ENCODE measurements at regions not wholly inside any gene's neighbourhood (a gene's known extent, or its start where the extent isn't known, plus 50 kb on each side); places are given as distances from the start of the nearest gene placed in this dataset.

GRCh38 chr9:118029425-118029824 is 325.2 kb downstream of the TLR4 start:
- no peak overlapping the region for H3K4me2 ChIP-seq (ENCODE audit: insufficient read depth, insufficient read length, low read length)
- H3K9me3 Mint-ChIP-seq: 0 out of 5 replicates have a peak, but pooled peaks cover 2 to 3% of the 10 kb centered on the region in 2 experiments

More at GRCh38 chr9:118029425-118029824, 325.2 kb downstream of the TLR4 start:
- H3K23ac ChIP-seq (ENCODE audit: insufficient read length, low read depth, low read length): no peak overlapping the region
- H3K9ac ChIP-seq (ENCODE audit: extremely low read depth, insufficient read length, low read length): no peak overlapping the region
- no peak overlapping the region for H3T11ph ChIP-seq (ENCODE audit: low read length)
- no peak overlapping the region for H2BK120ac ChIP-seq (ENCODE audit: low read depth, low read length, poor library complexity, severe bottlenecking)
- H3K4me1 ChIP-seq (ENCODE audit: insufficient read depth, low read length): no peaks in the 10 kb centered on the region
- TF ChIP-seq, protein P1, sequence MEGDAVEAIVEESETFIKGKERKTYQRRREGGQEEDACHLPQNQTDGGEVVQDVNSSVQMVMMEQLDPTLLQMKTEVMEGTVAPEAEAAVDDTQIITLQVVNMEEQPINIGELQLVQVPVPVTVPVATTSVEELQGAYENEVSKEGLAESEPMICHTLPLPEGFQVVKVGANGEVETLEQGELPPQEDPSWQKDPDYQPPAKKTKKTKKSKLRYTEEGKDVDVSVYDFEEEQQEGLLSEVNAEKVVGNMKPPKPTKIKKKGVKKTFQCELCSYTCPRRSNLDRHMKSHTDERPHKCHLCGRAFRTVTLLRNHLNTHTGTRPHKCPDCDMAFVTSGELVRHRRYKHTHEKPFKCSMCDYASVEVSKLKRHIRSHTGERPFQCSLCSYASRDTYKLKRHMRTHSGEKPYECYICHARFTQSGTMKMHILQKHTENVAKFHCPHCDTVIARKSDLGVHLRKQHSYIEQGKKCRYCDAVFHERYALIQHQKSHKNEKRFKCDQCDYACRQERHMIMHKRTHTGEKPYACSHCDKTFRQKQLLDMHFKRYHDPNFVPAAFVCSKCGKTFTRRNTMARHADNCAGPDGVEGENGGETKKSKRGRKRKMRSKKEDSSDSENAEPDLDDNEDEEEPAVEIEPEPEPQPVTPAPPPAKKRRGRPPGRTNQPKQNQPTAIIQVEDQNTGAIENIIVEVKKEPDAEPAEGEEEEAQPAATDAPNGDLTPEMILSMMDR (conservative IDR thresholded peaks at IDR 0.05): no peak
- H4K20me1 ChIP-seq (ENCODE audit: control insufficient read depth, insufficient read depth, insufficient read length): no peaks in the 10 kb centered on the region
- no peak overlapping the region for H3K14ac ChIP-seq (ENCODE audit: insufficient read depth, low read length)
- H4K91ac ChIP-seq (ENCODE audit: insufficient read length, low read depth, low read length): no peak overlapping the region
- no peak overlapping the region for H3K18ac ChIP-seq (ENCODE audit: insufficient read length, low read depth, low read length)
- H3K4ac ChIP-seq (ENCODE audit: low read depth, low read length): no peak overlapping the region
- no peak overlapping the region for H2BK20ac ChIP-seq (ENCODE audit: low read depth, low read length, poor library complexity, severe bottlenecking)
- H3K56ac ChIP-seq (ENCODE audit: insufficient read length, low read depth, low read length): no peak overlapping the region
- H3K27me3 ChIP-seq (ENCODE audit: insufficient read depth, low read length): no peaks in the 10 kb centered on the region
- Mint-ChIP-seq H3K27me3 (ENCODE audit: low read depth) (no peaks in the 10 kb centered on the region; the same call in none of the 2 replicates), H3K27ac (no peak overlapping the region), H3K4me1 (peaks cover 4% of the 10 kb centered on the region in 2 experiments; a peak in 3 of 4 replicates), H3K4me3 (no peak overlapping the region), H3K36me3 (ENCODE audit: insufficient read depth in 1 of 3, low read depth in 3 of 3) (no peaks in the 10 kb centered on the region)
- H3K79me2 ChIP-seq (ENCODE audit: insufficient read depth, low read length): no peaks in the 10 kb centered on the region
- no peaks in the 10 kb centered on the region for H3K9me3 ChIP-seq (ENCODE audit: control insufficient read depth, low read depth, low read length)
- no peak overlapping the region for H2AK5ac ChIP-seq (ENCODE audit: insufficient read length, low read length)
- no peak overlapping the region for H2BK15ac ChIP-seq (ENCODE audit: low read depth, low read length)
- H2BK12ac ChIP-seq (ENCODE audit: insufficient read length, low read depth, low read length): no peak overlapping the region
- H3K27ac ChIP-seq (ENCODE audit: insufficient read length, low read depth, low read length): no peak overlapping the region
- H4K8ac ChIP-seq (replicated peaks; ENCODE audit: insufficient read length, low read depth, low read length): no peak overlapping the region
- no peaks in the 10 kb centered on the region for H3K79me1 ChIP-seq (ENCODE audit: insufficient read depth, low read depth, low read length, poor library complexity, severe bottlenecking)
- no peak for DNase-seq
- no peaks in the 10 kb centered on the region for H3K23me2 ChIP-seq (ENCODE audit: insufficient read length, low read depth, low read length, poor library complexity, severe bottlenecking)
- no peak overlapping the region for H2AFZ ChIP-seq (ENCODE audit: low read length)
- no peak overlapping the region for H4K5ac ChIP-seq (ENCODE audit: insufficient read length, low read depth, low read length)
- H2BK5ac ChIP-seq (ENCODE audit: insufficient read length, low read length): no peak overlapping the region

Data from H9 (cell line).